SK-N-SH (cell line): ENCODE measurements at regions not wholly inside any gene's neighbourhood (a gene's known extent, or its start where the extent isn't known, plus 50 kb on each side); places are given as distances from the start of the nearest gene placed in this dataset.

Experiments used
- FOXJ3 ChIP-seq: sonication (generic); formaldehyde crosslinking; IDR thresholded peaks from 2 replicates; pipeline ENCODE4 v1.5.1; 2020; ENCODE audit warnings: mild to moderate bottlenecking, missing genetic modification reagents
- GABPA ChIP-seq: IDR thresholded peaks from 2 replicates; pipeline ENCODE4 v1.4.0; 2012; ENCODE audit warnings: low read depth, mild to moderate bottlenecking
- JUND ChIP-seq: IDR thresholded peaks from 2 replicates; pipeline ENCODE4 v1.4.0; 2012
- MXI1 ChIP-seq: IDR thresholded peaks from 2 replicates; pipeline ENCODE4 v1.6.1; 2012; ENCODE audit warnings: mild to moderate bottlenecking, low read depth, low read length, improper control_type of control experiment
- TEAD4 ChIP-seq: IDR thresholded peaks from 2 replicates; pipeline ENCODE4 v1.4.0; 2012; ENCODE audit warnings: mild to moderate bottlenecking, borderline replicate concordance; ENCODE audit not compliant: insufficient read depth
- TF ChIP-seq, protein P1 (sequence below): IDR thresholded peaks from 2 replicates; pipeline ENCODE4 v1.4.0; 2012; ENCODE audit warnings: low read depth

DNA sequence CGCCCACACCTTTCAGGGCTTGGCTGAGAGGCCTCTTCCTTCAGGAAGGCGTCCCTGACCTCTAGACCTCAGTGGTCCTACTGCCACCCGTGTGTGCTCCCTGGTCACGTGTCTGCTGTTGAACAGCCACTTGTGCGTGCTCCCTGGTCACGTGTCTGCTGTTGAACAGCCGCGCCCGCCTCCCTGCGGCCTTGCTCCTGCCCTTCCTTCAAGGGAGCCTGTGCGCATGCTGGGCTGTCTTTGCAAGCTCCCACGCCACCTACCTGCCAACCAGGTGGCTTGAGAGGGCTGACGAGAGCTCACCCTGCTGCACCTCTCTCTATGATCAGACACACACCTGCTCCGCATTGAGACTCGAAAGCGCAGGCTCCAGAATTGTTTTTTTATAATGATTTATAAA is 179.3 kb downstream of the BMP7 start:
- no peak for TF ChIP-seq GABPA
- TF ChIP-seq JUND: no peak
- TF ChIP-seq MXI1: no peak
- TF ChIP-seq TEAD4: no peak
- TF ChIP-seq, protein P1, sequence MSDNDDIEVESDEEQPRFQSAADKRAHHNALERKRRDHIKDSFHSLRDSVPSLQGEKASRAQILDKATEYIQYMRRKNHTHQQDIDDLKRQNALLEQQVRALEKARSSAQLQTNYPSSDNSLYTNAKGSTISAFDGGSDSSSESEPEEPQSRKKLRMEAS: no peak
- TF ChIP-seq FOXJ3 (CRISPR knock-in tag): no peak
